ENCODE measurements at regions not wholly inside any gene's neighbourhood (a gene's known extent, or its start where the extent isn't known, plus 50 kb on each side); places are given as distances from the start of the nearest gene placed in this dataset.
"Not testable (repeated sequence)": the region's sequence is repeated elsewhere in the genome, so short reads cannot be mapped to it uniquely, and the experiment has no call there.

GRCh38 chr1:223029985-223030769 is 112.9 kb downstream of the TLR5 start:
- DNase-seq = no peak

GRCh38 chr1:223030871-223031400 is 112.1 kb downstream of the TLR5 start:
- no peak for DNase-seq

- DNase-seq = no peak
Measured at GRCh38 chr1:223031733-223032601, 111.1 kb downstream of the TLR5 start.

- DNase-seq = no peak
Measured at GRCh38 chr1:223033658-223034057, 109.4 kb downstream of the TLR5 start.

- DNase-seq = no peak
Measured at GRCh38 chr1:223034270-223034798, 108.7 kb downstream of the TLR5 start.

GRCh38 chr1:223035724-223036478 is 107.1 kb downstream of the TLR5 start:
- DNase-seq = no peak

GRCh38 chr1:223036479-223036845 is 106.6 kb downstream of the TLR5 start:
- no peak for DNase-seq

GRCh38 chr1:223037845-223038244 is 105.2 kb downstream of the TLR5 start:
- DNase-seq = no peak

- DNase-seq = no peak
Measured at GRCh38 chr1:223038288-223039006, 104.6 kb downstream of the TLR5 start.

GRCh38 chr1:223039990-223040389 is 103.1 kb downstream of the TLR5 start:
- no peak for DNase-seq

- no peak for DNase-seq
Measured at GRCh38 chr1:223041481-223041880, 101.6 kb downstream of the TLR5 start.

- DNase-seq = no peak
Measured at GRCh38 chr1:223045164-223045957, 97.7 kb downstream of the TLR5 start.

GRCh38 chr1:223046011-223046410 is 97.0 kb downstream of the TLR5 start:
- DNase-seq = no peak

- not testable (repeated sequence) for DNase-seq
Measured at GRCh38 chr1:223046463-223046862, 96.6 kb downstream of the TLR5 start.

- no peak for DNase-seq
Measured at GRCh38 chr1:223048026-223048425, 95.0 kb downstream of the TLR5 start.

- no peak for DNase-seq
Measured at GRCh38 chr1:223052462-223052861, 90.6 kb downstream of the TLR5 start.

- no peak for DNase-seq
Measured at GRCh38 chr1:223052931-223053330, 90.1 kb downstream of the TLR5 start.

- no peak for DNase-seq
Measured at GRCh38 chr1:223056802-223057201, 86.2 kb downstream of the TLR5 start.

GRCh38 chr1:223057569-223058093 is 85.4 kb downstream of the TLR5 start:
- no peak for DNase-seq
